ENCODE measurements at regions not wholly inside any gene's neighbourhood (a gene's known extent, or its start where the extent isn't known, plus 50 kb on each side); places are given as distances from the start of the nearest gene placed in this dataset.

- TF ChIP-seq CTCF (IDR thresholded peaks at IDR 0.05) (no peak), POLR2AphosphoS5 (IDR thresholded peaks at IDR 0.05) (no peak), POLR2A (IDR thresholded peaks at IDR 0.05) (no peak)
Observed at GRCh38 chr3:74269689-74270088, 344.8 kb downstream of the CNTN3 start.

Data from prostate gland (tissue), 2 donors.